Activated gamma-delta T cell treated with anti-CD3 and anti-CD28 coated beads, Interleukin-2, amount 50 U/mL, for 16 hours (primary cell): ENCODE measurements at regions not wholly inside any gene's neighbourhood (a gene's known extent, or its start where the extent isn't known, plus 50 kb on each side); places are given as distances from the start of the nearest gene placed in this dataset.
A peak's percentile ranks its signal among the peaks of the same experiment; 100 is the strongest.
"Not testable (repeated sequence)": the region's sequence is repeated elsewhere in the genome, so short reads cannot be mapped to it uniquely, and the experiment has no call there.

ENCODE experiments used
- DNase-seq: peaks from one replicate; pipeline ENCODE4 v3.0.0-alpha.2; 2020; ENCODE audit warnings: low read depth

GRCh38 chr20:4635781-4636180 lies 50.5 kb upstream of the PRNP start:
- no peak for DNase-seq

- no peak for DNase-seq
These were observed 50.9 kb upstream of the PRNP start for GRCh38 chr20:4635342-4635741.

- DNase-seq, result no peak
These were observed 52.5 kb upstream of the PRNP start for GRCh38 chr20:4633780-4634179.

GRCh38 chr20:4633379-4633778 lies 52.9 kb upstream of the PRNP start:
- no peak for DNase-seq

- no peak for DNase-seq
These were observed 53.4 kb upstream of the PRNP start for GRCh38 chr20:4632876-4633275.

- DNase-seq, result no peak
These were observed 60.0 kb upstream of the PRNP start for GRCh38 chr20:4626228-4626627.

DNA sequence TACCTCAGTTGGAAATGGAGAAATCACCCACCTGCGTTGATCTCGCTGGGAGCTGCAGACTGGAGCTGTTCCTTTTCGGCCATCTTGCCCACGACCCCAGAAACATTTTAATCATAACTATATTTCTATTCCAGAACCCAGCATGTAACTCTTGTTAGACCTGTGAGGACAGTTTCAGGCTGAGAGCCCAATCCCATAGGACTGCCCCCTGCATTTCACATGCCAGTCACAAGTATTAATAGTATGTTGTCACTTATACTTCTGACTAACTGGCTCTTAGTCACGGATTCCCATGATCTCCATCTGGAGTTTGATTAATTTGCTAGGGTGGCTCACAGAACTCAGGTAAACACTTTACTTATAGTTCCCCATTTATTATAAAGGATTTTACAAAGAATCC lies 60.6 kb upstream of the PRNP start:
- DNase-seq, result no peak

- DNase-seq, result not testable (repeated sequence)
These were observed 61.5 kb upstream of the PRNP start for GRCh38 chr20:4624675-4625336.

DNA sequence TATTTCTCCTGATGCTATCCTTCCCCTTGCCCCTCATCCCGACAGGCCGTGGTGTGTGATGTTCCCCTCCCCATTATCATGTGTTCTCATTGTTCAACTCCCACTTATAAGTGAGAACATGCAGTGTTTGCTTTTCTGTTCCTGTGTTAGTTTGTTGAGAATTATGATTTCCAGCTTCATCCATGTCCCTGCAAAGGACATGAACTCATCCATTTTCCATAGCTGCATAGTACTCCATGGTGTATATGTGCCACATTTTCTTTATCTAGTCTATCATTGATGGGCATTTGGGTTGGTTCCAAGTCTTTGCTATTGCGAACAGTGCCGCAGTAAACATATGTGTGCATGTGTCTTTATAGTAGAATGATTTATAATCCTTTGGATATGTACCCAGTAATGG lies 67.1 kb upstream of the PRNP start:
- DNase-seq, result not testable (repeated sequence)

GRCh38 chr20:4617484-4617883 lies 68.8 kb upstream of the PRNP start:
- DNase-seq, result no peak

DNA sequence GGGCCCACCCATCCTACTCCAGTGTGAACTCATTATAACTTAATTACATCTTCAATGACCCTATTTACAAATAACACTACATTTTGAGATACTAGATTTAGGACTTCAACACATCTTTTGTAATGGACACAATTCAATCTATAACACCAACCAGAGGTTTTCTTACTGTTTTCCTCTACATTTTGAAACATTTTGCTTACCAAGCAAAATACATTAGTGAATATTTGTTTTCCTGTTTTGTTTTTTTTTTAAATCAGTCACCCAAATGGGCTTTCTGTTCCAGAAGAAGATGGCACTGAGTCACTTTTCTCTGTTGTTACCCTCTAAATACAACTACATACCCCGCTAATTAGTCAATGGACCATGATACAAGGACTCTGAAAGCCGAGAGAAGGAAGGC lies 69.2 kb upstream of the PRNP start:
- no peak for DNase-seq

GRCh38 chr20:4613718-4614620 lies 72.3 kb upstream of the PRNP start:
- peak; percentile 58 for DNase-seq

DNA sequence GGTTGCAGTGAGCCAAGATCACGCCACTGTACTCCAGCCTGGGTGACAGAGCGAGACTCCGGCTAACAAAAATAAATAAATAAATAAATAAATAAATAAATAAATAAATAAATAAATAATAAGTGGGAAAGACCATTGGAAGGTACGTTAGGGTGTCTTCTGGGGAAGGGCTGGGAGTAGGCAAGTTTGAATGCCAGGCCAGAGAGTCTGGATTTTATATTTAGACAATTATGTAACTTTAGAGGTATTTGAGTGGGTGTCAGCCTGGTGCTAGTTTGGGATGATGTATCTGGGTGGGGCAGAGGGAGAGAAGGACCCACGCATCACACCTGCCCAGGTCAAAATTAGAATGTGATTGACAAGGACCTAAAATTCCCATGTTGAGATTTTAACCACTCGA lies 73.1 kb upstream of the PRNP start:
- no peak for DNase-seq

- DNase-seq, result no peak
These were observed 75.4 kb upstream of the PRNP start for GRCh38 chr20:4610871-4611270.

DNA sequence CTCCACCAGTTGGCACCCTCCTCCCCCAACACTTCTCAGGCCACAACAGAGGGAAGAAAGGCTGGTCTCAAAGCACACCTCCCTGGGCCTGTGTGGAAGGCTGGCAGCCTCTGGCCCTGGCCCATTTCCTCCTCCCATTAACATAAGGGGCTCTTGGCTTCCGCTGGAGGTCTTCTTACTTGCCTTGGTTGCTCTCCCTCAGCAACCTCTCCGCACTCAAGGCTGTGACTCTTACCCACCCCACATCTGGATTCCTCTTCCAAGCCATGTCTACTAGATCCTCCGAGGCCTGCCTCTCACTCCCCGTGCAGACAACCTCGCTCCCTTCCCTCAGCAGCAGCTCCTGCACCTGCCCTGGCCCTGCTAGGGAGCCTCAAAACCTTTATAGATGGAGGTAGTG lies 76.7 kb upstream of the PRNP start:
- no peak for DNase-seq

DNA sequence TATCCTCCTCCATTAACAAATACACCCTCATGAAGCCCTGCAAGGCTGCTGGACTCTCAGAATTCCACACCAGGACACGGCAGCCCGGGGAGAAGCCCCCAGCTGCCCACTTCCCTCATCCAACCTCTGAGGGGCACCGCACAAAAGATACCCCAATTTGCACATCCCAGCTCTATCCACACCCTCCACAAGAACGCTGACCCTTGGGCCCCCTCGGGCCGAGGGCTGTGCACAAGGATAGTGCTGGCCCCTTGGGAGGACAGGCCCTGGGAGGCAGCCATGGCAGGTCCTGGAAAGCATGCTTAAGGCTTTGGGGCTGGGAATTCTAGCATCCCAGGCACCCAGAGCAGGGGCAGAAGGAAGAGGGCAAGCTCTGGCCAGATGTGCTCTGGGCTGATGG lies 77.4 kb upstream of the PRNP start:
- no peak for DNase-seq

DNA sequence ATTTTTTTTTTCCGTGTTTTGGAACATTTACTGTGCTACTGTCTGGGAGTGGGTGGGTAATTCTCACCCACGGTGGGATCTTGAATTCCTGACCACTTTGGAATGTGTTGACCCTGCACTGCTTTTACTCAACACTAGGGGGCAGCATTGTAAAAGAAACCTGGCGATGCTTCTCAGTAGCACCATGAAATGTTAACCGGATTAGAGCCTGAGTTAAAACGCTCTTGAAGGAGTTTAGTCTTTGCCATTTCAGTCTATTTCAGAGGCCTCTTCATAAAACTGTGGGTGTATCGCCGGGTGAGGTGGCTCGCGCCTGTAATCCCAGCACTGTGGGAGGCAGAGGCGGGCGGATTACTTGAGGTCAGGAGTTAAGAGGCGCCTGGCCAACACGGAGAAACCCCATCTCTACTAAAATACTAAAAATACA lies 79.0 kb upstream of the PRNP start:
- DNase-seq, result peak; percentile 29

- no peak for DNase-seq
These were observed 80.2 kb upstream of the PRNP start for GRCh38 chr20:4606051-4606450.

DNA sequence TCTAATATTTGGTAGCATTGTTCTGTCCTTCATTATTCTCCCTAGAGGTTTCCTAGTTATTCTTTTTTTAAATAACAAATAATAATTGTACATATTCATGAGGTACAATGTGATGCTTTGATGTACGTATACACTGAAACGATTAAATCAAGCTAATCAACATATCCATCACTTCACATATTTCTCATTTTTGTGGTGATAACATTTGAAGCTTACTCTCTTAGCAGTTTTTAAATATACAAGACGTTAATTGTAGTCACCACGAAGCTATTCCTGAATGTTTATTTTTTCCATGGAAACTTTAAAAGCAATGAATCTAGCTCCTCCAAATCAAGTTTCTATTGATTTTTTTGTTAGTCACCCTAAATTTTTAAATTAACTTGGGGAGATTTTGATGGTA lies 81.1 kb upstream of the PRNP start:
- no peak for DNase-seq

DNA sequence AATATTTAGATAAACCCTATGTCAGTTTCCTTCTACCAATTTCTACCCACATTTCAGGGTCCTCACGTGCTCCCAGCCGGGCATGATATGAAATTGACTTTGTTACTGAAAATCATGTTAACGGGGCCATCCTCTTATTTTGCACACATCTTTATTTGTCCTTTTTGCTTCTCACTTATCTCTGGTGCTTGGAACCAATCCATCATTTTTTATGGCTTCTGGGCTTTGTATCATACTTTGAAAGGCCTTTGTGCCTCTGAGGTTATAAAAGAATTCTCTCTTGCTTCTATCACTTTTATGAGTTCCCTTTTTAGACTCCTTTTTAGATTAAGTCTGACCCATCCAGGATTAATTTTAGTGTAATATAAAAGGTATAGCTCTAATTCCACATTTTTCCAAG lies 81.7 kb upstream of the PRNP start:
- no peak for DNase-seq

- DNase-seq, result no peak
These were observed 82.5 kb upstream of the PRNP start for GRCh38 chr20:4603724-4604123.

GRCh38 chr20:4602297-4602631 lies 84.0 kb upstream of the PRNP start:
- no peak for DNase-seq

GRCh38 chr20:4601630-4602296 lies 84.5 kb upstream of the PRNP start:
- DNase-seq, result no peak
